A549 (cell line): ENCODE measurements at regions not wholly inside any gene's neighbourhood (a gene's known extent, or its start where the extent isn't known, plus 50 kb on each side); places are given as distances from the start of the nearest gene placed in this dataset.

Experiments
- CEBPB ChIP-seq, 2 experiments: fragments of >200 bp in 1 of 2; sonication (Bioruptor Twin) in 1 of 2; formaldehyde crosslinking in 1 of 2; IDR thresholded peaks; 2 replicates each; pipeline ENCODE4 v1.6.1; 2012 to 2016
- CHD2 ChIP-seq: fragments of 150-350 bp; IDR thresholded peaks from 2 replicates; pipeline ENCODE4 v1.6.1; 2014; ENCODE audit warnings: low read length; ENCODE audit not compliant: partially characterized antibody
- HOXB13 ChIP-seq: fragments of 250-450 bp; sonication (Bioruptor Pico); IDR thresholded peaks from 2 replicates; pipeline ENCODE4 v1.5.0; 2020; ENCODE audit warnings: low read depth, mild to moderate bottlenecking, moderate library complexity
- NFE2L2 ChIP-seq: fragments of 150-350 bp; conservative IDR thresholded peaks from 2 replicates; pipeline ENCODE4 v1.6.1; 2014; ENCODE audit warnings: low read length
- PHF8 ChIP-seq: fragments of 200-600 bp; sonication (generic); IDR thresholded peaks from 2 replicates; pipeline ENCODE4 v1.6.1; 2016; ENCODE audit warnings: low read depth, mild to moderate bottlenecking, antibody characterized with exemption, moderate library complexity, borderline replicate concordance
- POLR2A ChIP-seq: IDR thresholded peaks from 2 replicates; pipeline ENCODE4 v1.6.1; 2012; ENCODE audit warnings: mild to moderate bottlenecking, low read length
- POLR2AphosphoS2 ChIP-seq: conservative IDR thresholded peaks from 2 replicates; pipeline ENCODE4 v1.6.1; 2012; ENCODE audit warnings: low read length, improper control_type of control experiment, inconsistent platforms
- TF ChIP-seq, protein P1 (sequence below): fragments of >200 bp; sonication (Bioruptor Twin); formaldehyde crosslinking; IDR thresholded peaks from 3 replicates; pipeline ENCODE4 v1.5.1; 2016

DNA sequence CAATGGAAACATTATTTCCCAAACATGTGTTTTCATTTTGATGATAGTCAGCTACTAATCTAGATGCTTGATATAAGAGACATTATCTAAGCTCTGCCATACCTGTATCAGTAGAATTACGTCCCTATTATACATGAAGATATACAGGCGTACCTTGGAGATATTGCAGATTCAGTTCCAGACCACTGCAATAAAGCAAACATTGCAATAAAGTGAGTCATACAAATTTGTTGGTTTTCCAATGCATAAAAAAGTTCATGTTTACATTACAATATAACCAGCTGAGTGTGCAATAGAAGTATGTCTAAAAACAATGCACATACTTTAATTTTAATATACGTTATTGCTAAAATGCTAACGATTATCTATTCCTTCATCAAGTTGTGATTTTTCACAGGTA is 236.0 kb upstream of the ZNF717 start:
- TF ChIP-seq, protein P1, sequence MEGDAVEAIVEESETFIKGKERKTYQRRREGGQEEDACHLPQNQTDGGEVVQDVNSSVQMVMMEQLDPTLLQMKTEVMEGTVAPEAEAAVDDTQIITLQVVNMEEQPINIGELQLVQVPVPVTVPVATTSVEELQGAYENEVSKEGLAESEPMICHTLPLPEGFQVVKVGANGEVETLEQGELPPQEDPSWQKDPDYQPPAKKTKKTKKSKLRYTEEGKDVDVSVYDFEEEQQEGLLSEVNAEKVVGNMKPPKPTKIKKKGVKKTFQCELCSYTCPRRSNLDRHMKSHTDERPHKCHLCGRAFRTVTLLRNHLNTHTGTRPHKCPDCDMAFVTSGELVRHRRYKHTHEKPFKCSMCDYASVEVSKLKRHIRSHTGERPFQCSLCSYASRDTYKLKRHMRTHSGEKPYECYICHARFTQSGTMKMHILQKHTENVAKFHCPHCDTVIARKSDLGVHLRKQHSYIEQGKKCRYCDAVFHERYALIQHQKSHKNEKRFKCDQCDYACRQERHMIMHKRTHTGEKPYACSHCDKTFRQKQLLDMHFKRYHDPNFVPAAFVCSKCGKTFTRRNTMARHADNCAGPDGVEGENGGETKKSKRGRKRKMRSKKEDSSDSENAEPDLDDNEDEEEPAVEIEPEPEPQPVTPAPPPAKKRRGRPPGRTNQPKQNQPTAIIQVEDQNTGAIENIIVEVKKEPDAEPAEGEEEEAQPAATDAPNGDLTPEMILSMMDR = no peak
- no peak for TF ChIP-seq HOXB13 (CRISPR knock-in tag)
- no peak for TF ChIP-seq NFE2L2
- TF ChIP-seq CHD2 = no peak
- TF ChIP-seq POLR2A = no peak
- no peak for TF ChIP-seq POLR2AphosphoS2
- no peak for TF ChIP-seq CEBPB (IDR thresholded peaks at IDR 0.05)
- TF ChIP-seq PHF8 = no peak
